GM18511 (cell line): ENCODE measurements at regions not wholly inside any gene's neighbourhood (a gene's known extent, or its start where the extent isn't known, plus 50 kb on each side); places are given as distances from the start of the nearest gene placed in this dataset.
A peak's percentile ranks its signal among the peaks of the same experiment; 100 is the strongest.
"Not testable (repeated sequence)": the region's sequence is repeated elsewhere in the genome, so short reads cannot be mapped to it uniquely, and the experiment has no call there.

Experiments
- ATAC-seq: cut with Tn5 transposase; IDR thresholded peaks from one replicate; pipeline ENCODE4 v1.9.1; 2021; ENCODE audit warnings: mild to moderate bottlenecking, moderate library complexity; ENCODE audit not compliant: unreplicated experiment

- ATAC-seq, result no peak
Measured at GRCh38 chr5:158522776-158523175, 576.9 kb downstream of the EBF1 start.

- no peak for ATAC-seq
Measured at GRCh38 chr5:158521995-158522394, 577.7 kb downstream of the EBF1 start.

GRCh38 chr5:158519433-158520021, 580.2 kb downstream of the EBF1 start:
- no peak for ATAC-seq

GRCh38 chr5:158516521-158516920, 583.2 kb downstream of the EBF1 start:
- no peak for ATAC-seq

- no peak for ATAC-seq
Measured at GRCh38 chr5:158514986-158515359, 584.7 kb downstream of the EBF1 start.

- ATAC-seq, result no peak
Measured at GRCh38 chr5:158514319-158514985, 585.3 kb downstream of the EBF1 start.

- ATAC-seq, result no peak
Measured at GRCh38 chr5:158513490-158514318, 586.0 kb downstream of the EBF1 start.

- ATAC-seq, result peak; percentile 95
Measured at GRCh38 chr5:158511454-158511853, 588.3 kb downstream of the EBF1 start.

- no peak for ATAC-seq
Measured at GRCh38 chr5:158510479-158510878, 589.2 kb downstream of the EBF1 start.

- ATAC-seq, result no peak
Measured at GRCh38 chr5:158506648-158507047, 593.1 kb downstream of the EBF1 start.

GRCh38 chr5:158502686-158503085, 597.0 kb downstream of the EBF1 start:
- no peak for ATAC-seq

- ATAC-seq, result no peak
Measured at GRCh38 chr5:158499892-158500418, 599.8 kb downstream of the EBF1 start.

- no peak for ATAC-seq
Measured at GRCh38 chr5:158499075-158499891, 600.4 kb downstream of the EBF1 start.

- no peak for ATAC-seq
Measured at GRCh38 chr5:158496624-158497023, 603.1 kb downstream of the EBF1 start.

- no peak for ATAC-seq
Measured at GRCh38 chr5:158494541-158494940, 605.2 kb downstream of the EBF1 start.

- not testable (repeated sequence) for ATAC-seq
Measured at GRCh38 chr5:158494044-158494443, 605.7 kb downstream of the EBF1 start.

- no peak for ATAC-seq
Measured at GRCh38 chr5:158492841-158493242, 606.9 kb downstream of the EBF1 start.

- ATAC-seq, result no peak
Measured at GRCh38 chr5:158492136-158492535, 607.6 kb downstream of the EBF1 start.

- no peak for ATAC-seq
Measured at GRCh38 chr5:158487664-158488063, 612.1 kb downstream of the EBF1 start.

- no peak for ATAC-seq
Measured at GRCh38 chr5:158487156-158487555, 612.6 kb downstream of the EBF1 start.

- no peak for ATAC-seq
Measured at GRCh38 chr5:158486566-158486965, 613.1 kb downstream of the EBF1 start.
